HG03439 (cell line): ENCODE measurements at regions not wholly inside any gene's neighbourhood (a gene's known extent, or its start where the extent isn't known, plus 50 kb on each side); places are given as distances from the start of the nearest gene placed in this dataset.
"Not testable (repeated sequence)": the region's sequence is repeated elsewhere in the genome, so short reads cannot be mapped to it uniquely, and the experiment has no call there.

Source experiments
- ATAC-seq: cut with Tn5 transposase; IDR thresholded peaks from one replicate; pipeline ENCODE4 v1.9.1; 2021; ENCODE audit warnings: mild to moderate bottlenecking, moderate library complexity; ENCODE audit not compliant: unreplicated experiment

GRCh38 chr14:105620865-105621471 is 94.6 kb downstream of the TMEM121 start:
- not testable (repeated sequence) for ATAC-seq

GRCh38 chr14:105621479-105622328 is 95.3 kb downstream of the TMEM121 start:
- not testable (repeated sequence) for ATAC-seq

- ATAC-seq, result no peak
These were observed 96.1 kb downstream of the TMEM121 start for GRCh38 chr14:105622329-105622955.

GRCh38 chr14:105623178-105623577 is 96.8 kb downstream of the TMEM121 start:
- not testable (repeated sequence) for ATAC-seq

- not testable (repeated sequence) for ATAC-seq
These were observed 98.0 kb downstream of the TMEM121 start for GRCh38 chr14:105624346-105624745.

- not testable (repeated sequence) for ATAC-seq
These were observed 98.5 kb downstream of the TMEM121 start for GRCh38 chr14:105624749-105625434.

GRCh38 chr14:105625448-105625847 is 99.1 kb downstream of the TMEM121 start:
- not testable (repeated sequence) for ATAC-seq

- not testable (repeated sequence) for ATAC-seq
These were observed 99.7 kb downstream of the TMEM121 start for GRCh38 chr14:105626111-105626510.

GRCh38 chr14:105626651-105627050 is 100.3 kb downstream of the TMEM121 start:
- ATAC-seq, result not testable (repeated sequence)

- not testable (repeated sequence) for ATAC-seq
These were observed 100.9 kb downstream of the TMEM121 start for GRCh38 chr14:105627287-105627686.

GRCh38 chr14:105627701-105628100 is 101.3 kb downstream of the TMEM121 start:
- ATAC-seq, result no peak

GRCh38 chr14:105628126-105628525 is 101.7 kb downstream of the TMEM121 start:
- ATAC-seq, result not testable (repeated sequence)

GRCh38 chr14:105628531-105629067 is 102.2 kb downstream of the TMEM121 start:
- ATAC-seq, result not testable (repeated sequence)

- not testable (repeated sequence) for ATAC-seq
These were observed 102.9 kb downstream of the TMEM121 start for GRCh38 chr14:105629091-105629885.

GRCh38 chr14:105629886-105630215 is 103.5 kb downstream of the TMEM121 start:
- no peak for ATAC-seq

GRCh38 chr14:105630293-105630934 is 104.0 kb downstream of the TMEM121 start:
- not testable (repeated sequence) for ATAC-seq

GRCh38 chr14:105630935-105631779 is 104.8 kb downstream of the TMEM121 start:
- ATAC-seq, result not testable (repeated sequence)

- no peak for ATAC-seq
These were observed 105.6 kb downstream of the TMEM121 start for GRCh38 chr14:105632010-105632409.

GRCh38 chr14:105633596-105633995 is 107.2 kb downstream of the TMEM121 start:
- not testable (repeated sequence) for ATAC-seq
